ENCODE measurements at regions not wholly inside any gene's neighbourhood (a gene's known extent, or its start where the extent isn't known, plus 50 kb on each side); places are given as distances from the start of the nearest gene placed in this dataset.

- WGBS, 2 experiments (ENCODE audit: insufficient coverage in 2 of 2): 67 to 75% methylated on average over 1 of the region's 2 CpGs
- H3K4me3 ChIP-seq (ENCODE audit: extremely low read depth, insufficient read depth, low read length, poor library complexity, severe bottlenecking): no peak overlapping the region
- H3K27ac ChIP-seq (ENCODE audit: low read depth, low read length, severe bottlenecking): no peak overlapping the region
- no peaks in the 10 kb centered on the region for H3K36me3 ChIP-seq (ENCODE audit: control insufficient read depth, insufficient read depth, low read length)
- H3K4me1 ChIP-seq (ENCODE audit: control insufficient read depth, insufficient read depth, low read length, poor library complexity, severe bottlenecking): no peaks in the 10 kb centered on the region
- peaks cover 9% of the 10 kb centered on the region for H3K9me3 ChIP-seq (ENCODE audit: control insufficient read depth, low read length)
Observed at GRCh38 chr7:113392841-113393540, 274.6 kb upstream of the SMIM30 start.

- WGBS, 2 experiments (ENCODE audit: insufficient coverage in 2 of 2): 75 to 100% methylated on average over 2 of the region's 6 CpGs
- Histone ChIP-seq H3K9me3 (ENCODE audit: control insufficient read depth, low read length) (peaks cover 9% of the 10 kb centered on the region), H3K4me1 (ENCODE audit: control insufficient read depth, insufficient read depth, low read length, poor library complexity, severe bottlenecking) (no peaks in the 10 kb centered on the region), H3K4me3 (ENCODE audit: extremely low read depth, insufficient read depth, low read length, poor library complexity, severe bottlenecking) (no peak overlapping the region), H3K36me3 (ENCODE audit: control insufficient read depth, insufficient read depth, low read length) (no peaks in the 10 kb centered on the region), H3K27ac (ENCODE audit: low read depth, low read length, severe bottlenecking) (no peak overlapping the region)
Observed at GRCh38 chr7:113392421-113392820, 274.1 kb upstream of the SMIM30 start.

- no peaks in the 10 kb centered on the region for H3K4me1 ChIP-seq (ENCODE audit: control insufficient read depth, insufficient read depth, low read length, poor library complexity, severe bottlenecking)
- H3K4me3 ChIP-seq (ENCODE audit: extremely low read depth, insufficient read depth, low read length, poor library complexity, severe bottlenecking): no peak overlapping the region
- WGBS, 2 experiments (ENCODE audit: insufficient coverage in 2 of 2): 86% methylated on average over 1 of the region's 2 CpGs; no CpG with 5 or more reads in 1 of the 2 experiments
Observed at GRCh38 chr7:113389112-113389646, 270.8 kb upstream of the SMIM30 start.

GRCh38 chr7:113383638-113384037, 265.3 kb upstream of the SMIM30 start:
- WGBS, 2 experiments (ENCODE audit: insufficient coverage in 2 of 2): no CpG with 5 or more reads among the region's 3 CpGs
- Histone ChIP-seq H3K27ac (ENCODE audit: low read depth, low read length, severe bottlenecking) (no peak overlapping the region), H3K4me1 (ENCODE audit: control insufficient read depth, insufficient read depth, low read length, poor library complexity, severe bottlenecking) (no peaks in the 10 kb centered on the region), H3K36me3 (ENCODE audit: control insufficient read depth, insufficient read depth, low read length) (no peaks in the 10 kb centered on the region), H3K4me3 (ENCODE audit: extremely low read depth, insufficient read depth, low read length, poor library complexity, severe bottlenecking) (no peak overlapping the region), H3K9me3 (ENCODE audit: control insufficient read depth, low read length) (no peaks in the 10 kb centered on the region)

More at GRCh38 chr7:113389112-113389646, 270.8 kb upstream of the SMIM30 start:
- Histone ChIP-seq H3K36me3 (ENCODE audit: control insufficient read depth, insufficient read depth, low read length) (no peaks in the 10 kb centered on the region), H3K27ac (ENCODE audit: low read depth, low read length, severe bottlenecking) (no peak overlapping the region), H3K9me3 (ENCODE audit: control insufficient read depth, low read length) (peaks cover 9% of the 10 kb centered on the region)

GRCh38 chr7:113379746-113380145, 261.4 kb upstream of the SMIM30 start:
- Histone ChIP-seq H3K36me3 (ENCODE audit: control insufficient read depth, insufficient read depth, low read length) (no peaks in the 10 kb centered on the region), H3K9me3 (ENCODE audit: control insufficient read depth, low read length) (no peaks in the 10 kb centered on the region), H3K4me3 (ENCODE audit: extremely low read depth, insufficient read depth, low read length, poor library complexity, severe bottlenecking) (no peak overlapping the region), H3K4me1 (ENCODE audit: control insufficient read depth, insufficient read depth, low read length, poor library complexity, severe bottlenecking) (no peaks in the 10 kb centered on the region), H3K27ac (ENCODE audit: low read depth, low read length, severe bottlenecking) (no peak overlapping the region)
- WGBS, 2 experiments (ENCODE audit: insufficient coverage in 2 of 2): 79 to 80% methylated on average over 1 to 2 of the region's 3 CpGs

GRCh38 chr7:113374955-113375354, 256.6 kb upstream of the SMIM30 start:
- WGBS, 2 experiments (ENCODE audit: insufficient coverage in 2 of 2): 80% methylated on average over 2 of the region's 2 CpGs; no CpG with 5 or more reads in 1 of the 2 experiments
- Histone ChIP-seq H3K9me3 (ENCODE audit: control insufficient read depth, low read length) (no peaks in the 10 kb centered on the region), H3K36me3 (ENCODE audit: control insufficient read depth, insufficient read depth, low read length) (no peaks in the 10 kb centered on the region), H3K4me1 (ENCODE audit: control insufficient read depth, insufficient read depth, low read length, poor library complexity, severe bottlenecking) (no peaks in the 10 kb centered on the region), H3K4me3 (ENCODE audit: extremely low read depth, insufficient read depth, low read length, poor library complexity, severe bottlenecking) (no peak overlapping the region), H3K27ac (ENCODE audit: low read depth, low read length, severe bottlenecking) (no peak overlapping the region)

- WGBS, 2 experiments (ENCODE audit: insufficient coverage in 2 of 2): no CpG with 5 or more reads among the region's 2 CpGs
- Histone ChIP-seq H3K4me1 (ENCODE audit: control insufficient read depth, insufficient read depth, low read length, poor library complexity, severe bottlenecking) (no peaks in the 10 kb centered on the region), H3K9me3 (ENCODE audit: control insufficient read depth, low read length) (no peaks in the 10 kb centered on the region), H3K27ac (ENCODE audit: low read depth, low read length, severe bottlenecking) (no peak overlapping the region), H3K36me3 (ENCODE audit: control insufficient read depth, insufficient read depth, low read length) (no peaks in the 10 kb centered on the region), H3K4me3 (ENCODE audit: extremely low read depth, insufficient read depth, low read length, poor library complexity, severe bottlenecking) (no peak overlapping the region)
Observed at GRCh38 chr7:113373863-113374262, 255.5 kb upstream of the SMIM30 start.

- 95 to 100% methylated on average over 1 to 3 of the region's 4 CpGs for WGBS, 2 experiments (ENCODE audit: insufficient coverage in 2 of 2)
- Histone ChIP-seq H3K27ac (ENCODE audit: low read depth, low read length, severe bottlenecking) (no peak overlapping the region), H3K4me3 (ENCODE audit: extremely low read depth, insufficient read depth, low read length, poor library complexity, severe bottlenecking) (no peak overlapping the region), H3K9me3 (ENCODE audit: control insufficient read depth, low read length) (no peaks in the 10 kb centered on the region), H3K36me3 (ENCODE audit: control insufficient read depth, insufficient read depth, low read length) (no peaks in the 10 kb centered on the region), H3K4me1 (ENCODE audit: control insufficient read depth, insufficient read depth, low read length, poor library complexity, severe bottlenecking) (no peaks in the 10 kb centered on the region)
Observed at GRCh38 chr7:113371416-113372043, 253.2 kb upstream of the SMIM30 start.

GRCh38 chr7:113370910-113371309, 252.6 kb upstream of the SMIM30 start:
- Histone ChIP-seq H3K9me3 (ENCODE audit: control insufficient read depth, low read length) (no peaks in the 10 kb centered on the region), H3K4me1 (ENCODE audit: control insufficient read depth, insufficient read depth, low read length, poor library complexity, severe bottlenecking) (no peaks in the 10 kb centered on the region), H3K27ac (ENCODE audit: low read depth, low read length, severe bottlenecking) (no peak overlapping the region), H3K36me3 (ENCODE audit: control insufficient read depth, insufficient read depth, low read length) (no peaks in the 10 kb centered on the region), H3K4me3 (ENCODE audit: extremely low read depth, insufficient read depth, low read length, poor library complexity, severe bottlenecking) (no peak overlapping the region)
- 60 to 100% methylated on average over 1 of the region's 2 CpGs for WGBS, 2 experiments (ENCODE audit: insufficient coverage in 2 of 2)

- Histone ChIP-seq H3K4me3 (ENCODE audit: extremely low read depth, insufficient read depth, low read length, poor library complexity, severe bottlenecking) (no peak overlapping the region), H3K27ac (ENCODE audit: low read depth, low read length, severe bottlenecking) (no peak overlapping the region), H3K9me3 (ENCODE audit: control insufficient read depth, low read length) (no peaks in the 10 kb centered on the region), H3K4me1 (ENCODE audit: control insufficient read depth, insufficient read depth, low read length, poor library complexity, severe bottlenecking) (no peaks in the 10 kb centered on the region), H3K36me3 (ENCODE audit: control insufficient read depth, insufficient read depth, low read length) (no peaks in the 10 kb centered on the region)
- 100% methylated on average over 1 of the region's 1 CpG for WGBS, 2 experiments (ENCODE audit: insufficient coverage in 2 of 2)
Observed at GRCh38 chr7:113368256-113368655, 249.9 kb upstream of the SMIM30 start.
